Spinal cord (tissue), 9 donors: ENCODE measurements at regions not wholly inside any gene's neighbourhood (a gene's known extent, or its start where the extent isn't known, plus 50 kb on each side); places are given as distances from the start of the nearest gene placed in this dataset.
"Not testable (repeated sequence)": the region's sequence is repeated elsewhere in the genome, so short reads cannot be mapped to it uniquely, and the experiment has no call there.

Source experiments
- DNase-seq, 6 donors: peaks; one replicate each; pipeline versions ENCODE4 v3.0.0 to v3.0.0-alpha.2; 2013 to 2015; ENCODE audit warnings: low spot score in 6 of 6, low read depth in 4 of 6
- H3K27ac ChIP-seq: one replicate; pipeline ENCODE4 v1.5.1; 2013; ENCODE audit warnings: low read depth, low read length, control low read depth
- H3K27me3 ChIP-seq: one replicate; pipeline ENCODE4 v1.6.1; 2013; ENCODE audit warnings: low read length; ENCODE audit not compliant: control insufficient read depth, insufficient read depth
- H3K36me3 ChIP-seq: one replicate; pipeline ENCODE4 v1.6.1; 2013; ENCODE audit warnings: low read length; ENCODE audit not compliant: control insufficient read depth, insufficient read depth
- H3K4me1 ChIP-seq: one replicate; pipeline ENCODE4 v1.6.1; 2013; ENCODE audit warnings: low read length; ENCODE audit not compliant: control insufficient read depth, insufficient read depth
- H3K4me3 ChIP-seq: one replicate; pipeline ENCODE4 v1.5.1; 2013; ENCODE audit warnings: low read depth, low read length, control low read depth
- H3K9me3 ChIP-seq: one replicate; pipeline ENCODE4 v1.6.1; 2013; ENCODE audit warnings: low read length; ENCODE audit not compliant: control insufficient read depth, insufficient read depth
- WGBS: methylation state at CpG from one replicate; pipeline ENCODE4 v1.1.5; 2013; ENCODE audit warnings: missing lambda C conversion rate; ENCODE audit not compliant: insufficient coverage; 5-methylcytosine and 5-hydroxymethylcytosine counted together
- donor health status: healthy.

GRCh38 chr4:157700898-157701694 lies 471.7 kb downstream of the GASK1B start:
- Histone ChIP-seq H3K27ac (no peak overlapping the region), H3K9me3 (no peaks in the 10 kb centered on the region), H3K27me3 (no peaks in the 10 kb centered on the region), H3K4me1 (no peaks in the 10 kb centered on the region), H3K4me3 (no peak overlapping the region), H3K36me3 (no peaks in the 10 kb centered on the region)
- 65% methylated on average over 2 of the region's 3 CpGs for WGBS
- peak in 2 of 6 donors; percentile 6 to 14 for DNase-seq

- no peak overlapping the region for H3K4me3 ChIP-seq
- no CpG with 5 or more reads among the region's 1 CpG for WGBS
- no peaks in the 10 kb centered on the region for H3K4me1 ChIP-seq
- DNase-seq = peak in 1 of 6 donors; percentile 61
- no peak overlapping the region for H3K27ac ChIP-seq
- H3K27me3 ChIP-seq = no peaks in the 10 kb centered on the region
- H3K36me3 ChIP-seq = no peaks in the 10 kb centered on the region
- H3K9me3 ChIP-seq = no peaks in the 10 kb centered on the region
Observed at GRCh38 chr4:157689476-157689875, 468.9 kb downstream of the GRIA2 start.

- H3K9me3 ChIP-seq = no peaks in the 10 kb centered on the region
- WGBS = no CpG with 5 or more reads among the region's 1 CpG
- DNase-seq = no peak
- H3K4me3 ChIP-seq = no peak overlapping the region
- no peaks in the 10 kb centered on the region for H3K36me3 ChIP-seq
- H3K4me1 ChIP-seq = no peaks in the 10 kb centered on the region
- no peak overlapping the region for H3K27ac ChIP-seq
- H3K27me3 ChIP-seq = no peaks in the 10 kb centered on the region
Observed at GRCh38 chr4:157687971-157688370, 467.4 kb downstream of the GRIA2 start.

- DNase-seq, H3K27me3 ChIP-seq, H3K27ac ChIP-seq, H3K36me3 ChIP-seq, H3K9me3 ChIP-seq, H3K4me3 ChIP-seq, H3K4me1 ChIP-seq: not testable (repeated sequence)
Observed at GRCh38 chr4:157679326-157679725, 458.8 kb downstream of the GRIA2 start.

GRCh38 chr4:157678478-157678877 lies 457.9 kb downstream of the GRIA2 start:
- DNase-seq = no peak
- 100% methylated on average over 3 of the region's 3 CpGs for WGBS
- Histone ChIP-seq H3K27ac (no peak overlapping the region), H3K27me3 (no peaks in the 10 kb centered on the region), H3K4me1 (peaks cover 5% of the 10 kb centered on the region), H3K4me3 (no peak overlapping the region), H3K9me3 (peaks cover 4% of the 10 kb centered on the region), H3K36me3 (no peaks in the 10 kb centered on the region)

GRCh38 chr4:157674699-157675098 lies 454.2 kb downstream of the GRIA2 start:
- peak in 5 of 6 donors; percentile 62 to 92 (median 67) for DNase-seq
- H3K4me3 ChIP-seq = no peak overlapping the region
- 28% methylated on average over 4 of the region's 6 CpGs for WGBS
- peaks cover 5% of the 10 kb centered on the region for H3K4me1 ChIP-seq
- no peak overlapping the region for H3K27ac ChIP-seq
- no peaks in the 10 kb centered on the region for H3K36me3 ChIP-seq
- peaks cover 4% of the 10 kb centered on the region for H3K9me3 ChIP-seq
- H3K27me3 ChIP-seq = no peaks in the 10 kb centered on the region

- H3K36me3 ChIP-seq = no peaks in the 10 kb centered on the region
- no peak overlapping the region for H3K4me3 ChIP-seq
- no peak overlapping the region for H3K27ac ChIP-seq
- H3K27me3 ChIP-seq = no peaks in the 10 kb centered on the region
- no peaks in the 10 kb centered on the region for H3K4me1 ChIP-seq
- DNase-seq = no peak
- no peaks in the 10 kb centered on the region for H3K9me3 ChIP-seq
Observed at GRCh38 chr4:157667836-157668235, 447.3 kb downstream of the GRIA2 start.

GRCh38 chr4:157664726-157665125 lies 444.2 kb downstream of the GRIA2 start:
- H3K9me3 ChIP-seq = no peaks in the 10 kb centered on the region
- no peaks in the 10 kb centered on the region for H3K36me3 ChIP-seq
- 69% methylated on average over 2 of the region's 3 CpGs for WGBS
- no peak overlapping the region for H3K27ac ChIP-seq
- DNase-seq = no peak
- H3K4me1 ChIP-seq = no peaks in the 10 kb centered on the region
- no peak overlapping the region for H3K4me3 ChIP-seq
- no peaks in the 10 kb centered on the region for H3K27me3 ChIP-seq

GRCh38 chr4:157655096-157655809 lies 434.7 kb downstream of the GRIA2 start:
- WGBS = 83% methylated on average over 1 of the region's 6 CpGs
- Histone ChIP-seq H3K9me3 (no peaks in the 10 kb centered on the region), H3K27me3 (no peaks in the 10 kb centered on the region), H3K27ac (no peak overlapping the region), H3K36me3 (no peaks in the 10 kb centered on the region), H3K4me3 (no peak overlapping the region), H3K4me1 (no peaks in the 10 kb centered on the region)
- peak in 2 of 6 donors; percentile 39 to 76 for DNase-seq

GRCh38 chr4:157643257-157643656 lies 422.7 kb downstream of the GRIA2 start:
- Histone ChIP-seq H3K36me3 (no peaks in the 10 kb centered on the region), H3K9me3 (peaks cover 4% of the 10 kb centered on the region), H3K4me1 (no peaks in the 10 kb centered on the region), H3K27ac (no peak overlapping the region), H3K4me3 (no peak overlapping the region), H3K27me3 (no peaks in the 10 kb centered on the region)
- no peak for DNase-seq
